T-helper 1 cell (primary cell): ENCODE measurements at regions not wholly inside any gene's neighbourhood (a gene's known extent, or its start where the extent isn't known, plus 50 kb on each side); places are given as distances from the start of the nearest gene placed in this dataset.

Experiments used
- DNase-seq, 5 donors: peaks; one replicate each; pipeline ENCODE4 v3.0.0-alpha.2; 2012 to 2020

GRCh38 chr10:130463876-130464364, 327.7 kb downstream of the GLRX3 start:
- DNase-seq, result no peak

DNA sequence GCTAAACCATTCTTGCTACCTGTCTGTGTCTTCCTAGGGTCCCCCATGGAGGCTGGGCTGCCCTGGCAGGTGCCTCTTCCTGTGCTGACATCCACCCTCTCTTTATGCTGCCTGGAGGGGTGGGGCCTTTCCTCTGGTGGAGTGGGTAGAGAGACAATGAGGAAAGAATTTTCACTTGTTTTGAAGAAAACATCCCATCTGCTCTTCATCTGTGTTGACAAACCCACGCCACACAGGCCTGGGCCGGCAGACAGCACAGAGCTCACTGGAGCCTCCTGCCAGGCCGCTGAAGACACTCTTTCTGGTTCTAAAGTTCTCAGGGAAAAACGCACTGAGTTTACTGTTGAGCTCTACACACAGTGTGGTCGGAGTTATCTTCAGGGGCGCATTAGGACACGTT, 328.2 kb downstream of the GLRX3 start:
- no peak for DNase-seq

GRCh38 chr10:130466271-130466997, 330.2 kb downstream of the GLRX3 start:
- no peak for DNase-seq

DNA sequence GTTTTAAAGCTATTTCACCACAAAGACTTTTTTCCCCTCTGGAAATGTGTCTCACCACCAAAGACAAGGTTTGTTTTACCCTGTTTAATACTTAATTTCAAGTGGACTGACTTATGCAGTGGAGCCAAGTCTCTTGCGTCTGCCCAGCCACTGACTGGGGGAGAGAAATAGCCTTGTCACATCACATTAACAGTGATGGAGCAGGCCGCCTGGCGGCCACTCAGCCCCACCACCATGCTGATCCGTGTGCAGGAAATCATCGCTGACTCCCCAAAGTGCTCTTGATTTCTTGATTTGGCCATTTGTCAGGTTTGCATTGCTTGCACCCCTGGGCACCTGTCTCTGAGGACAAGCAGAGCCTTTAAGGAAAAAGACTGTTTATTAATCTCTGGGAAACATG, 334.1 kb downstream of the GLRX3 start:
- DNase-seq, result no peak

- DNase-seq, result no peak
Observed at GRCh38 chr10:130470973-130471372, 334.8 kb downstream of the GLRX3 start.

GRCh38 chr10:130471486-130471885, 335.3 kb downstream of the GLRX3 start:
- no peak for DNase-seq

DNA sequence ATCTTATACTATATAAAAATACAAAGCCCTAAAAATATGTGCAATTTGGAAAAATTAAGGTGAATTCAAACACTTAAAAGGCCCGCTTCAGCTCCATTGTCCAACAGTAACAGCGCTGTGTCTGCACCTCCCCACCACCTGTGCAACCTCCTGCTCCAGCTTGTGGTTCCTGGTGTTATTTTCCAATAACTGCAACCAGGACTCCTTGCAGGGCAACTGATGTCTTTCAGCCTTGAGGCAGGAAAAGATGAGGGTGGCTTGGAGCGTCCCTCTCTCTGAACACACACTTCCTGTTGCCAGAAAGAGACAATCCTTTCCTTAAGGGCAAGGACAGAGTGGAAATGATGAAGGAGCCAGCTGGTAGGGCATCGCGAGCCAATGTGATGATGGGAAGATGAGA, 336.0 kb downstream of the GLRX3 start:
- DNase-seq, result no peak

- DNase-seq, result no peak
Observed at GRCh38 chr10:130474591-130474990, 338.4 kb downstream of the GLRX3 start.

- DNase-seq, result no peak
Observed at GRCh38 chr10:130477360-130477759, 341.2 kb downstream of the GLRX3 start.

- DNase-seq, result no peak
Observed at GRCh38 chr10:130479146-130479545, 343.0 kb downstream of the GLRX3 start.

- no peak for DNase-seq
Observed at GRCh38 chr10:130479926-130480325, 343.7 kb downstream of the GLRX3 start.

GRCh38 chr10:130480491-130480890, 344.3 kb downstream of the GLRX3 start:
- no peak for DNase-seq

DNA sequence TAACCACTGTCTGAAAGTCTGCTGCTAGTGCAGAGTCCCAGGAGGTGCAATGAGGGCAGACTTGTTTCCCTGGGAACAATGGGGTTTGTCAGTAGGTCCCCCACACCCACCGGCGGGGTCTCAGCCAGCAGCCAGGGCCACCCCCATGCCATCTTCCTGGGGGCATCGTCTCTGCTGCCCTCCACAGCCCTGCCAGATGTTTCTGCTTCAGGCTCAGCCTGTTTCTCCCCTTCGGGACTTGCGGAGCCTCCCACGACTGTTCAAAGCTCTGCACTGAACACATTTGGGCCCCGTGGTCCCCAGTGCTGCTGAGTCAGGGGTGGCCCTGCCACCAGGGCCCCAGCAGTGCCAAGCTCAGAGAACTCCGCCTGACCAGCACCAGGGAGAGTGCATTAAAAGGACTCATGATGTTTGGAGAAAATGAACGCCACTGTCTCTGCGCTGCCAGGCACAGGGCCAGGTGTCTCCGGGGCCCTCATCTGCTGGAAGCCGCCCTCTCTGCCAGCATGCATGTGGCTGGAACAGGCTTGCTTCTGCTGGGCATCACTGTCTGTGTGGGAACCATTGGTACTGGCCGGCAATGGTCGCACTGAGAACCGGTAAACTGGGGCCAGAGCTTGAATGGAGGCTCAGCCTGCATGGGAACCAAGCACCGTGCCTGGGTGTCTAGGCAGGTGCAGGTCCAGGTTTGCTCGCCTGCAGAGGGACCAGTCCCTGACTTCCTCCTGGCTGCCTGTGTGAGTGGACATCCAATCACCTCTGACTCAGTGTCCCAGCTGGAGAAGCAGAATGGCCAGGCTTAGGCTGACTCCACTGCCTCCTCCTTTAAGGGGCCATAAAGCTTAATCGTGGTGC, 345.1 kb downstream of the GLRX3 start:
- DNase-seq, result no peak

GRCh38 chr10:130481936-130482335, 345.7 kb downstream of the GLRX3 start:
- DNase-seq, result no peak

GRCh38 chr10:130483691-130484467, 347.7 kb downstream of the GLRX3 start:
- no peak for DNase-seq

DNA sequence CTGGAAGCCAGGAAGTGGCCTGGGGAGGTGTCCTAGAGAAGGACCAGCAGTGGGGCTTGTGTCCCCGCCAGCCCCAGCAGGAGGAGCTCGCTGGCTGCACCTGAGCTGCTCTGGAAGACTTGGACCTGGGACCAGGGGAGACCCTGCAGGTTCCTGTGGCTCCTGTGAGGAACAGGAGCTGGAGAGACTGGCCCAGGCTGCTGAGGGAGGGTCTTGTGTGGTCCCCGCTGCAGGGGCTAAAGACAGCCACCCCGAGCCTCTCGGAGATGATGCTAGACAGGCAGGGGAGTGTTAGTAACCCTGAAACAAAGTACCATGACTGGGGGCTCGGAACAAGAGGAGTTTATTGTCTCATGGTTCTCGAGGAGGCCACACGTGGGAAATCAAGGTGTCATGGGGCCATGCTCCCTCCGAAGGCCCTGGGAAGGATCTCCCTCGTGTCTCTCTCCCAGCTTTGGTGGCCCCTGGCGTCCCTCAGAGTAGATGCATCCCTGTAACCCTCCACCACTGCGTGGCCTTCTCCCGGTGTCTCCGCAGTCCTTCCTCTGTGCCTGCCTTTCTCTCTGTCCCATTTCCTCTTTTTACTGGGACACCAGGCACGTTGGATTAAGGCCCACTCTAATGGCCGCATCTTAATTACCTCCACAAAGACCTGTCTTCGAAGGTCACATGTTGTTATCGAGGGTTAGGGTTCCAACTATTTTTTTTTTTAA, 348.4 kb downstream of the GLRX3 start:
- no peak for DNase-seq

GRCh38 chr10:130485236-130485957, 349.2 kb downstream of the GLRX3 start:
- no peak for DNase-seq

- DNase-seq, result no peak
Observed at GRCh38 chr10:130485958-130486895, 350.0 kb downstream of the GLRX3 start.

DNA sequence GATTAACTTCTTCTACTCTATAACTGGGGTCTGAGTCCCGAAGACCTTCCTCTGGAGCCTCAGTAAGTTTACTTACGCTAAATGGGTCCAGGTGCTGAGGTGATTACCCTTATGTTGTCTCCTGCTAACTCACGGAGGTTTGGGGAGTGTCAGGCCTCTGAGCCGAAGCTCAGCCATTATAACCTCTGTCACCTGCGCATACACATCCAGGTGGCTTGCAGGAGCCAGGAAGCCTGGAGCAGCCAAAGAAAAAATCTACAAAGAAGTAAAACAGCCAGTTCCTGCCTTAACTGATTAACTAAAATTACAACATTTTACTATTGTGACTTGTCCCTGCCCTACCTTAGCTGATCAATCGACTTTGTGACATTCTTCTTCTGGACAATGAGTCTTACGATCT, 350.7 kb downstream of the GLRX3 start:
- no peak for DNase-seq

DNA sequence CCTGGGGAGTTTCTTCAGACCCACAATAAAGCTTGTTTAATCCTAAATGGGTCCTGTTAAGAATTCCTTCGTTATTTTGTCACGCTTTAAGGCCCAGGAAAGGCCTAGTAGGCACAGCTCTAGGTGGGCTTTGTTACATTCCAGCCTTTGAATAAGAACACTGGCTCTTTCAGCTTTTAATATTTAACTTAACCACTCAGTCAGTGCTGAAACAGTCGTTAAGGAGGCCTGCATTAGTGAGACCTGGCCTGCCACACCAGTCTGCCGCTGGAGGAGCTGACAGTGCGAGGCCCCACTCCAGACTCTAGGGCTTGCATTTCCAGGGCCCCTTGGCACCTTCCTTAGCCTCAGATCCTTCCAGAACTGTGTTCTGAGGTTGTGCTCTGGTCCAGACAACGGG, 351.4 kb downstream of the GLRX3 start:
- DNase-seq, result no peak

GRCh38 chr10:130489891-130490290, 353.7 kb downstream of the GLRX3 start:
- DNase-seq, result no peak
